Superior temporal gyrus (tissue), 1 donor: ENCODE measurements at regions not wholly inside any gene's neighbourhood (a gene's known extent, or its start where the extent isn't known, plus 50 kb on each side); places are given as distances from the start of the nearest gene placed in this dataset.

Source experiments
- DNase-seq: peaks from one replicate; pipeline ENCODE4 v3.0.0-alpha.2; 2016; ENCODE audit errors: extremely low spot score

DNA sequence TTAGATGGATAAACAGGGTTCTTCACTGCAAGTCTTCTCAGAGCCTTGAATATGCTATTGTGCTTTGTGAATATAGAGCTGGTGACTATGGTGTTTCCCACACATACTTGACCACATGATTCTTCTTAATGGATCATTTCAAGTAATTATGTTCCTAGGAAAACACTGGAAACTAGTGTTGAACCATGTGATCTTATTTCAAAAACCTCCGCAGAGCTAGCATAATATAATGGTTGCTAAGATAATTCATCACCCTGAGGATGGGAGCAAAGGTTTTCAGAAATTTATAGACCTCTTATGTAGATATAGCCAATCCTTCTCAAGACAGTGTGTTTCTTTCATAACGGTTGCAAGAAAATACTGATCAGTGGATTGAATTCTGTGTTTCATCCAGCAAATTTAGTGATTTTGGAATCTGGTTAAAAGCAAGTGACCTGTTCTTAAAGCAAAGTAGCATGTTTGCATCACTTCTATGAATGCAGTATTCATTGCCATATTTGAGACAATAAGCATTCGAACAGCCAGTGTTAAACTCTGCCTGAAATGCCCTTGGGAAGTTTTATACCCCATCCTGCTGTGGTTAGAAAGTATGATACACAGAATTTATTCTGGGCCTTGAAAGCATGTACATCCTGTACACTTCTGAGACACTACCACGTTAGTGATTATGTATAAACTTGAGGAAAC, 341.0 kb upstream of the E2F7 start:
- DNase-seq, result no peak

GRCh38 chr12:77402716-77403115, 337.3 kb upstream of the E2F7 start:
- no peak for DNase-seq

DNA sequence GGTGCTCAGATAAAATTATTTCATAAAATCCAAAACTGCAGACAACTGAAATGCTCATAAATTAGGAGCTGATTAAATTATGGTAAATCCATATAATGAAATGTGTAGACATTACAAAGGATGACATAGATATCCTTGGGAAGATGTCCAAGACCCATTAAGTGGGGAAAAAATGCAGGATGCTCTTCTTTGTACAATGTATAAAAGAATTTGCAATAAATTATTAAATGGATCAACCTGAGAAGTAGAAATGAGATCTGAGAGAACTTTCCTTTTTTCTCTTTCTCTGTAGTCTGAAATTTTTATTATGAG, 336.4 kb upstream of the E2F7 start:
- no peak for DNase-seq

DNA sequence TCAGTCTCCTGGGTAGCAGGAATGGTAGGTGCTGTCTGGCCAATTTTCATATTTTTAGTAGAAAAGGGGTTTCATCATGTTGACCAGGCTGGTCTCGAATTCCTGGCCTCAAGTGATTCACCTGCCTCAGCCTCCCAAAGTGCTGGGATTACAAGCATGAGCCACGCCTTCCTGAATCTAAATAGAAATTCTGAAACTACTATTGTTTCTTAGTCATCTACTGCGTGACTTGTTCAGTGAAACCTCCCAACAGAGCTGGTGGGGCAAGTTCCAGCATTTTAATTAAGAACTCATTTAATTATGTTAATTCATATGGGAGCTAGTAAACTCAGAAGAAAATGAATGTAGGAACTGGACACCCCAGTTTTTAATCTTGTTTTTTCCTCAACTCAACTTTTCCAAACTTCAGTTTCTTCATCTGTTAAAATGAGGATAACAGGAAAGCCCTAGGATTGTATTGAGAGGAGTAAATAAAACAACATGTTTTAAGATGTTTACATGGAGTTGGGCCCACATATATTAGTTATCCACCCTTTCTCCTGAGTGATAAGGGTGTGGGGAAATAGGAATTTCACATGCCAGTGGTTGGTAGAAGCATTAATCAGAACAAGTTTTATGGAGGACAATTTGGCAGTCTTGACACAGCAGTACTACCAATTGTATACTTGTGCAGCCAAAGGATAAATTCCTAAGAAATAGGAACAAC, 335.8 kb upstream of the E2F7 start:
- DNase-seq, result no peak

- no peak for DNase-seq
These were observed 327.2 kb upstream of the E2F7 start for GRCh38 chr12:77392467-77393088.

DNA sequence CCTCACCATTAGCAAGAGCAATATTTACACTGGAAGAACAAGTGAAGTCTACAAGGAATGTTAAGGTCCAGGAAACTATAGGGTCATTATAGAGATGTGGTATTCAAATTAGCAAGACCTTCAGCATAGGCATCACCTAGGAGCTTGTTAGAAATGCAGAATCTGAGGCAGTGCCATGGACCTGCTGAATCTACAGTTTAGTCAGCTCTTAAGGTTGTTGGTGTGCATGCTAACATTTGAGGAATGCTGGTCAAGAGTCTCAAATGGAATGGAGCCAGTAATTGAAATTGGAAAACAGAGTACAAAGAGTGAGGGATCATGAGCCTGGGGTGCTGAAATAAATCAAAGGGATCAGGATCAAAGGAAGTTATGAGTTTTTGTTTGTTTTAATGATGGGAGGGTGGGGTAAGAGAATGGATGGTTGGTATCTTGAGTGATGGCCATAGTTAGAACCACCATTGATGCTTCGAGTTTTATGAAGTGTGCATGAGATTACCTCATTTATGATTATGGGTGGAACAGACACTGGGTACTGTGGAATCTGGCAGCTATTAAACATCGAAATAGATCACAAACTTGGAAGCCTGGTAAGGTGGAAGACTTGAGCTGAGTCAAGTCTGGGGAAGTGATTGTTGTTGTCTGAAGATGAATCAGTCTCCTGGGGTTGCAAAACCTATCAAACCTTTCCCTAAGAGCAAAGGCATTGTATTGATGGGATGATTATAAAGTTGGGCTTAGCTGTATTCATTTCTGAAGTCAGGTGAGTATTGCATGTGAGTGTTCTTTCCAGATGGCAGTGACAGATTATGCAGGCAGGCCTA, 323.3 kb upstream of the E2F7 start:
- no peak for DNase-seq

DNA sequence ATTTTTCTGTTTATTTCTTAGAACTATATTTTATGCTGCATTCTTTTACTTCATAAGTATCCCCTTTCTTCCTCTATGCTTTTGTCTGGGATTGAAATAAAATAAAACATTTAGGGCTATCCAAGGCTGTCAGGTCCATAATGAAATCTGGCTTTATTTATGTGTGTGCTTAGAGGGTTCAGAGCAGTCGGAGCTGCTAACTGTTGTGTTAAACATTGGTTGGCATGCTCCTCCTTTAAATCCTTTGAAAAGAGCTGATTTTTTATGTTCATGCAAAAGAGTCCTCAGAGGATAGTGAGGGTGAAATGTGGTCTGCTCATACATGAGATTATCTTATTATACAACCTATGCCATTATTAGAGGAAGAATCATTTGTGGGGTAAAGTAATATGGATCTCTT, 322.3 kb upstream of the E2F7 start:
- DNase-seq, result no peak

GRCh38 chr12:77387214-77387613, 321.8 kb upstream of the E2F7 start:
- no peak for DNase-seq

- no peak for DNase-seq
These were observed 319.6 kb upstream of the E2F7 start for GRCh38 chr12:77384941-77385340.

DNA sequence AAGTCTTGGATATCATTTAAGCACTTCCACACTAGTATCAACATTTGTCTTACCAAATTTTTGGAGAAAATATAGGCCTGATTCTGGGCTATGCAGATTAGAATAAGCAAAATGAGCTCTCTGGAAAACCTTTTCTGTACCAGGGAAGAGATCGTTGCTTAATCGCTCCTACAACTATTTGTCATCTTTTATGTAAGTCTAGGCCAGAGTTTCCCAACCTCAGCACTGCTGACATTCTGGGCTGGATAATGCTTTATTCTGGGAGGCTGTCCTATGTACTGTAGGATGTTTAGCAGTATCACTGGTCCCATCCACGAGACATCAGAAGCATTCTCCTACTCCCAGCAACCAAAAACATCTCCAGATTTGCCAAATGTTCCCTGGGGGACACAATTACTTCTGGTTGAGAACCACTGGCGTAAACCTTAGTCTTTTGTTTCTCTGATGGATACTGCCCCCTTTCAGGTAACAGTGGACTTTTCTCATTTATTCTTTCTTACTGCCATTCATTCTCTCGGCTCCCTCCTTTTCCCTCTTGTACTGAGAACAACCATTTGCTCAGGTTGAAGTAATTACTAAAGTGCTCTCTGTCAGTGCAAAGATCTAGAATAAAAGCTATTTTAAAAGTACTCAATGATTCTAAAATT, 316.9 kb upstream of the E2F7 start:
- no peak for DNase-seq

- no peak for DNase-seq
These were observed 312.3 kb upstream of the E2F7 start for GRCh38 chr12:77377622-77378021.

- DNase-seq, result no peak
These were observed 311.7 kb upstream of the E2F7 start for GRCh38 chr12:77377116-77377515.

DNA sequence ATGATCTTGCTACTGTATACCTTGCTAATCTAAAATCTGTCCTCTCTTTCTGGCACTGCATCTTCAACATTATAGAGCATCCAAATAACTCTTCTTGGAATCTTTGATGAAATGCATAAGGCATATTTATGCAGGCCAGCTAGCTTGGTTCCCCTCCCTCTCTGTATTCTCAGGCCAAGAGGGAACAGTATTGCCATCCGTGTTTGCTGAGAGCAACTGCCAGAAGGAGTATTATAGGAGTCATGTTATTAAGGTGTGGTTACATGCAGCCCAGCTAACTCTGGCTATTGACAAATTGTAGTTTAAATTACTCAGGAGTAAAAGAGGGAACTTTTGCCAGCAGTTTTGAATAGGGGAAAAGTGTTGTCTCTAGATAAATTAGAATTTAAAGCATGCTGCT, 309.3 kb upstream of the E2F7 start:
- no peak for DNase-seq

DNA sequence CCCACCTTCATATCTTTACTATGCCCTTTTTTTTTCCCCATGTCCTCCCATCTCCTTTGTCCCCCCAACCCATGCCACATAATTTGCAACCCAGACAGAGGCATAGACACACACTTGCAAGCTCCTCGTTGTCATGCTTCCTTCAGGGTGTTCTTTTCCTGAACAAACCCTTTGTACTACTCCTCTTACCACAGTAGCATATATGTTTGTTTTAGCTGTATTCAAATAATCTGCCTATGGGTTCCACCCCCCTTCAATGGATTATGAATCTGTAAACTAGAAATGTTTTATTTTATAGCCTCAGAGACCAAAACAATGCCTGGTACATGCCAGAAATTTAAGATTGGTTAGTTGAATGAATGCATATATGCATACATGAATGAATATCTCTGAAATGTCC, 307.1 kb upstream of the E2F7 start:
- DNase-seq, result no peak

GRCh38 chr12:77372026-77372425, 306.7 kb upstream of the E2F7 start:
- no peak for DNase-seq

DNA sequence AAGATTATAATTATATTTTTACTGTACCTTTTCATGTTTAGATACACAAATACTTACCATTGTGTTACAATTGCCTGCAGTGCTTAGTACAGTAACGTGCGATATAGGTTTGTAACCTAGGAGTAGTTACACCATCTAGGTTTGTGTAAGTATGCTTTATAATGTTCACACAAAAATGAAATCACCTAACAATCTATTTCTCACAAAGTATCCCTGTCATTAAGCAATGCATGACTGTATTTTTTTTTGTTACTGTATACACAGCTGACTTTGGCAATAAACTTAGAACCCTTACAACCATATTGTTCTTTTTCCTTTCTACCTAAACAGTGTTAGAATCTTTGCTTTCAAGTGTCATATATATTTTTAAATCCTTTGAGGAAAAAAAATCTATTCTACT, 303.0 kb upstream of the E2F7 start:
- no peak for DNase-seq

- DNase-seq, result no peak
These were observed 301.2 kb upstream of the E2F7 start for GRCh38 chr12:77366616-77367015.

- DNase-seq, result no peak
These were observed 299.0 kb upstream of the E2F7 start for GRCh38 chr12:77364400-77364799.

DNA sequence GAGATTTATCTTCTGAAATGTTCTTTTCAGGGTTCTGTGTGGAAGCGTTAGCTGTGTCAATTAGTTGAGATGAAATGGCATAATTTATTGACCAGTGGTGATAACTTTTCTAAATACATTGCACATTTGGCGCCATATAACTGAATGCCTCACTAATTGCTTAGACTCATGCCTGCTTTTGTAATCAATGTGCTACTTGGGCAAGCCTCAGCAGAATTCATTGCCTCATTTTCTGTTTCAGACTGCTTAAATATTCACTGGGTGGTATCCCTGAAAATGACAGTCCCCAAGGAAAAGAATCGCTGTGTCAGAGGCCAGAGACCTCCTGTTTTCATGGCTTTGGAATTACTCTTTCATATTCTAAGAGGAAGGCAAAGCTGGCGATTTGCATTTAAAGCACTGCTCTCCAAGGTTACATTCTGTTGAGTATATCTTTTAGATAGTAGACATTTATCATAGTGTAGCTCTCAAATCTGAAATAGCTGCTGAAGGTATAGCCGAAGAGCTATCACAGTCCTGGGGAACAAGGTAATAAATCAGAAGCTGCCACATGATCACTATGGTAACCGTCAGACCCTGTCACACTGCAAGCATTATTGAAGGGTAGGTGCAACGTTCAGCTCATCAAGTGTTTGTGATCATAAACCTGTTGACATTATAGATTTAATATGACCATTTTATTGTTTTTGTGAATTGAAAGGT, 297.3 kb upstream of the E2F7 start:
- DNase-seq, result no peak

- DNase-seq, result no peak
These were observed 292.3 kb upstream of the E2F7 start for GRCh38 chr12:77357655-77358054.

- DNase-seq, result no peak
These were observed 289.5 kb upstream of the E2F7 start for GRCh38 chr12:77354766-77355362.
